GM13977 (cell line): ENCODE measurements at regions not wholly inside any gene's neighbourhood (a gene's known extent, or its start where the extent isn't known, plus 50 kb on each side); places are given as distances from the start of the nearest gene placed in this dataset.

ENCODE experiments used
- DNase-seq: peaks from one replicate; pipeline ENCODE4 v3.0.0; 2012; ENCODE audit warnings: low spot score
- in situ Hi-C: fragments of 300-500 bp; cut with MboI; formaldehyde crosslinking; loops from one replicate; pipeline ENCODE4 v1.12.0; 2022; ENCODE audit warnings: low sequenced_read_pairs, low pct_unique_long_range_greater_than_20kb, mixed read lengths, inconsistent platforms; ENCODE audit not compliant: unreplicated experiment
- TF ChIP-seq, protein P1 (sequence below): IDR thresholded peaks from 2 replicates; pipeline ENCODE4 v1.5.1; 2012; ENCODE audit warnings: mild to moderate bottlenecking, control low read depth; ENCODE audit not compliant: insufficient read depth; ENCODE audit errors: extremely low read depth, missing control alignments

DNA sequence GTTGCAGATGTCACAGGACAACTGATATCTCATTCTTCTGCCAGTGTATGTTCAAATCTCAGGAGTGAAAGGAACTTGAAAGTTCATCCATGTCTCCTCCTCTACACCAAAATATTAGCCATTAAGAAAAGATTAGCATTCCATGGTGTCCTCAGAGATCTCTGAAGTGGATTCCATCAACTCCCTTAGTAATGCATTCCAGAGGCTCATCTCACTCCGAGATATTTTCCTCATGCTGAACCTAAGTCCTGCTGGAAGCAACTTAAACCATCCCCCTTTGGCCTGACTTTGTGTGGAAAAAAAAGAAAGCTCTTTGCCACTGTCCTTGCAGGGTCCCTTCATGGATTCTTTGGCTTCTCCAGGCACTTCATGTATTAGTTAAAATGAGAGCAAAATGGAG is 155.7 kb upstream of the ZNF462 start:
- in situ Hi-C loops = no loop called here
- TF ChIP-seq, protein P1, sequence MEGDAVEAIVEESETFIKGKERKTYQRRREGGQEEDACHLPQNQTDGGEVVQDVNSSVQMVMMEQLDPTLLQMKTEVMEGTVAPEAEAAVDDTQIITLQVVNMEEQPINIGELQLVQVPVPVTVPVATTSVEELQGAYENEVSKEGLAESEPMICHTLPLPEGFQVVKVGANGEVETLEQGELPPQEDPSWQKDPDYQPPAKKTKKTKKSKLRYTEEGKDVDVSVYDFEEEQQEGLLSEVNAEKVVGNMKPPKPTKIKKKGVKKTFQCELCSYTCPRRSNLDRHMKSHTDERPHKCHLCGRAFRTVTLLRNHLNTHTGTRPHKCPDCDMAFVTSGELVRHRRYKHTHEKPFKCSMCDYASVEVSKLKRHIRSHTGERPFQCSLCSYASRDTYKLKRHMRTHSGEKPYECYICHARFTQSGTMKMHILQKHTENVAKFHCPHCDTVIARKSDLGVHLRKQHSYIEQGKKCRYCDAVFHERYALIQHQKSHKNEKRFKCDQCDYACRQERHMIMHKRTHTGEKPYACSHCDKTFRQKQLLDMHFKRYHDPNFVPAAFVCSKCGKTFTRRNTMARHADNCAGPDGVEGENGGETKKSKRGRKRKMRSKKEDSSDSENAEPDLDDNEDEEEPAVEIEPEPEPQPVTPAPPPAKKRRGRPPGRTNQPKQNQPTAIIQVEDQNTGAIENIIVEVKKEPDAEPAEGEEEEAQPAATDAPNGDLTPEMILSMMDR = no peak
- no peak for DNase-seq

DNA sequence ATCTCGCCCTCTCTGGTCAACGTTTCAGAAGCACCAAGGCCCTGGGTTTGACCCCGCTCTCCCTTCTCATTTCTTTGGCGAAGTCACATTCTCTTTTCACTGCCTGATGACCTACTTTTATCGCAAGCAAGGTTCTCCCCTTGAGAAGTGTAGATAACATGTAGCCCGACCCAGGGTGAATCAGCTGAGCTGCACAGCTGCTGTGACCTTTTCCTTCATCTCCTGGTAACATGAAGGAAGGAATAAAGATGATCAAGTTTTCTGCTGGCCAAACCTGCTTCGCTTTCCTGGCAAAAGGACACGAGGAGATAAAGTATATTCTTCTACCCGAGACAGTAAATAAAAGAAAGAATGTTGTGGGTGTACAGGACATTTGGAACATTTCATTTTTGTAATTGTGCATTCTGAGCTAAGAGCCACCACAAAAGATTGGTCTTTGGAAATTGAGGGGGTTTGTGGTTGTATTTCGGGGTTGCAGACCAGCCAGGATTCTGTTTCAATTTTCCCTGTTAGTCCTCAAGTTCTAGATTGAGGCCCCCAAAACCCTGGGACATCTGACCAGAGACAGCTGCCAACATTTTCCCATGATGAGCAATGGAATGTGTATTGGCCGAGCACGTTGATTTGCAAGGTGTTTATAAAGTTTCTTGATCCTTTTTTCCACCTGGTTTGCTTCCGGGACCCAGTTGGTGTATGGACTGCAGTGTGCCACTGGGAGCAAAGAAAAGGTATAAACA is 155.1 kb upstream of the ZNF462 start:
- TF ChIP-seq, protein P1 = no peak
- no peak for DNase-seq
- in situ Hi-C loops = no loop called here

DNA sequence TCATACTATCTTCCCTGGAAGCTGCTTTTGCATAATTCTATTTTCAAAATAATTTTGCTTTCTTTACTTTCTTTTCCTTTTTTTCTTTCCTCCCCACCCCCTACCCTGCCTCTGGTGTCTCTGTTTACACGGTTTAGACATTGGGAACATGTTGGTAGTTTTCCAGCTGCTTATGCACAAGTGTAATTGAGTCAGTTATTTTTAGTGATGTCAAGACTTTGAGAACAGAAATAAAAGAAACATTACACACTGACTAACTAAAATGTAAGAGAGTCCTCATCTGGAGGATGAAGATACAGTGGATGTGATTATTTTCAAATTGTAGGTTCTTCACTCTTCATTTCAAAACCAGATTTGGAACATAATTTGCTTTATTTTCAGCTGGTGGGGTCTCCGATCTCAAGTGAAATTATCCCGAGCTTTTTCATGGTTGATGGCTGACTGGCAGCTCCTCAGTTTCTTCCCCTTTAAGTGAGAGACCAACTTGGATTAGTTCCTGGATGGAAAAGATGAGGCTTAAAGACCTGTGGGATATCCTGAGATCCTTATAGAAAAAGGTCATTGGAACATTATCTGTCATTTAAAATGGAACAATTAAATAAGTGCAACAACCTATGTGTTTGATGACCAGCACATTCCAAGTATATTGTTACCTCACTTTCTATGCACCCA is 154.4 kb upstream of the ZNF462 start:
- DNase-seq = no peak
- TF ChIP-seq, protein P1 = no peak
- in situ Hi-C loops = no loop called here

DNA sequence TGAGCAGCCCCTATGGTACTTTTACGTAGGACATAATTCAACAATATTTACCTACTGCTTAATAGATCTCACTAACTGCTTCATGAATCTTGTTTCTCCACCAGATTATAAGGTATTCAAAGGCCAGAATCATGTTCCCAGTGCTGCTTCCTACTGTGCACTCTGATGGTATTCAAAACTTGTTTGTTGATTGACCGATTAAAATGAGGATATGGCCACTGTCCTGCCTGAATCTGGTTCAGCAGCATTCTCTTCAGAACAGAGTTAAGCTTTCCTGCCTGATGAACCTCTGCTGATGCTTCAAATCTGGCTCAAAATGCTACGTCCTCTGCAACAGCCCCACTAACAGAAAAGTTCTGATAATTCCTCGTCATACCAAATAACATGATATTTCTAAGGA is 150.7 kb upstream of the ZNF462 start:
- DNase-seq = no peak
- in situ Hi-C loops = no loop called here
- TF ChIP-seq, protein P1 = no peak

DNA sequence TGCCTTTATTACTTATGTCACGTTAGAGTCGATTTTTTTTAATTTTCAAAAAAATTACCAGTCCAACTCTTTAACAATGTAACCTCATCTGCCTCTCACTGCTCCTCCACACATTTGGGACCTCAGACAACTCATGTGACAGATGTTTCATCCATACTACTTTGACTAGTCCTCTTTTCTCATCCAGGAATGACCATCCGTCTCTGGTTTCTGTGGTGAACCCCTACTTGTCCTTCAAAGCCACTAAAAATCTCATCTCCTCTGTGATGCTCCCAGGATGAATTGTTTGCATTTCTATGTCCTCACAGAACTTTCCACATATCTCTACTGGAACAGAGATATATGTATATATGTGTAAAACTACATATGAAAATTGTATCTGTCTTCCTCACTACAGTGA is 149.8 kb upstream of the ZNF462 start:
- TF ChIP-seq, protein P1 = no peak
- in situ Hi-C loops = no loop called here
- DNase-seq = no peak

DNA sequence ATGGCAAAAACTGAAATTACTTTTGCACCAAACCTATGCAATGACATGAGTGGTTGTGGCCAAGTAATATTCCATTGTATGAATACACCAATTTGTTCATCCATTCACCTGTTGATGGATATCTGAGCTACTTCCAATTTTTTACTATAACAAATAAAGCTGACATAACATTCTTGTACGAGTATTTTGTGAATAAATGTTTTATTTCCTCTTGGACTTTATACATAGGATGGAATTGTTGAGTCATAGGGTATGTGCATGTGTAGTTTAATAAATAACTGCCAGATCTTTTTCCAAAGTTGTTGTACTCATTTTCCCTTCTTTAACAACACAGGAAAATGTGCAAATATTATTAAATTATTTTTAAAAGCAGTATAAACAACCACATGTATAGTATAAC is 146.1 kb upstream of the ZNF462 start:
- DNase-seq = no peak
- in situ Hi-C loops = no loop called here
- TF ChIP-seq, protein P1 = no peak
